NCI-H82 treated with DMSO at 0.1 percent for 48 hours (cell line): ENCODE measurements at regions not wholly inside any gene's neighbourhood (a gene's known extent, or its start where the extent isn't known, plus 50 kb on each side); places are given as distances from the start of the nearest gene placed in this dataset.

ENCODE experiments used
- DNase-seq: peaks from one replicate; lab custom pipeline; 2025; ENCODE audit not compliant: unreplicated experiment; lab: John Stamatoyannopoulos, UW

- no peak for DNase-seq
Measured at GRCh38 chr5:9861666-9862256, 231.6 kb upstream of the TAS2R1 start.

GRCh38 chr5:9859808-9860207 lies 229.7 kb upstream of the TAS2R1 start:
- DNase-seq = no peak

- no peak for DNase-seq
Measured at GRCh38 chr5:9858043-9858442, 227.9 kb upstream of the TAS2R1 start.

GRCh38 chr5:9853309-9853708 lies 223.2 kb upstream of the TAS2R1 start:
- DNase-seq = no peak

- DNase-seq = no peak
Measured at GRCh38 chr5:9852671-9853070, 222.5 kb upstream of the TAS2R1 start.

GRCh38 chr5:9851458-9851857 lies 221.3 kb upstream of the TAS2R1 start:
- no peak for DNase-seq

GRCh38 chr5:9850456-9850855 lies 220.3 kb upstream of the TAS2R1 start:
- no peak for DNase-seq

GRCh38 chr5:9847631-9848030 lies 217.5 kb upstream of the TAS2R1 start:
- no peak for DNase-seq

- DNase-seq = no peak
Measured at GRCh38 chr5:9845185-9845584, 215.0 kb upstream of the TAS2R1 start.

GRCh38 chr5:9841516-9842170 lies 211.5 kb upstream of the TAS2R1 start:
- DNase-seq = no peak

GRCh38 chr5:9838916-9839315 lies 208.8 kb upstream of the TAS2R1 start:
- DNase-seq = peak; percentile 8

GRCh38 chr5:9834871-9835770 lies 205.0 kb upstream of the TAS2R1 start:
- no peak for DNase-seq

GRCh38 chr5:9833871-9834270 lies 203.7 kb upstream of the TAS2R1 start:
- no peak for DNase-seq

- DNase-seq = no peak
Measured at GRCh38 chr5:9832921-9833320, 202.8 kb upstream of the TAS2R1 start.

- DNase-seq = no peak
Measured at GRCh38 chr5:9831823-9832222, 201.7 kb upstream of the TAS2R1 start.

GRCh38 chr5:9830184-9830583 lies 200.0 kb upstream of the TAS2R1 start:
- no peak for DNase-seq

GRCh38 chr5:9829621-9830020 lies 199.5 kb upstream of the TAS2R1 start:
- no peak for DNase-seq

- DNase-seq = no peak
Measured at GRCh38 chr5:9820691-9821449, 190.7 kb upstream of the TAS2R1 start.

- DNase-seq = no peak
Measured at GRCh38 chr5:9818340-9818845, 188.2 kb upstream of the TAS2R1 start.

- no peak for DNase-seq
Measured at GRCh38 chr5:9817819-9818218, 187.7 kb upstream of the TAS2R1 start.

- DNase-seq = no peak
Measured at GRCh38 chr5:9815051-9815450, 184.9 kb upstream of the TAS2R1 start.
